ENCODE measurements at regions not wholly inside any gene's neighbourhood (a gene's known extent, or its start where the extent isn't known, plus 50 kb on each side); places are given as distances from the start of the nearest gene placed in this dataset.

DNA sequence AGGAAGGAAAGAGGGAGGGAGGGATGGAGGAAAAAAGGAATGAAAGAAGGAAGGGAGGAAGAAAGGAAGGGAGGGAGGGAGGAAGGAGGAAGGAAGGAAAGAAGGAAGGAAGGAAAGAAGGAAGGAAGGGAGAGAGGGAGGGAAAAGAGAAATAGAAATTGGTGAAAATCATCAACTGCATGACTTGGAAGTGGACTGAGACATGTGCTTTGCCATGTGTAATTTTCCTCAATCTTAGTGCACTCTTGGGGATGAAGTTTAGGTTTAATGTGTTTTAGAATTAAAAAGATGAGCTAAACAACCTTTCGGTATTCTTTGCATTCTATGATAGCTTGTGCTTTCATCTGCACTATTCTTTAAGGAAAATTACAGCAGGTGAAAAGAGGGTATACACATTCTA is 320.1 kb upstream of the GALNT5 start:
- ChIA-PET CTCF (interaction anchor here (0.5 kb wide), 1 partner anchor 88 kb away, joined by 3 read pairs; no protein-coding TSS in a partner anchor), POLR2A (no interaction called here)
- Mint-ChIP-seq H3K27ac (no peak overlapping the region), H3K27me3 (no peaks in the 10 kb centered on the region), H3K4me3 (no peak overlapping the region), H3K4me1 (no peaks in the 10 kb centered on the region), H3K9me3 (no peaks in the 10 kb centered on the region), H3K36me3 (no peaks in the 10 kb centered on the region)
- Histone ChIP-seq H3K36me3 (ENCODE audit: insufficient read depth, low read length) (no peaks in the 10 kb centered on the region), H3K27me3 (ENCODE audit: insufficient read depth, low read length, poor library complexity, severe bottlenecking) (no peaks in the 10 kb centered on the region), H3K4me3 (ENCODE audit: low read length) (no peak overlapping the region), H3K9me3 (ENCODE audit: low read length) (no peaks in the 10 kb centered on the region), H3K4me1 (ENCODE audit: insufficient read depth, low read length) (no peaks in the 10 kb centered on the region), H3K27ac (ENCODE audit: low read depth, low read length) (no peak overlapping the region)
- DNase-seq = no peak

DNA sequence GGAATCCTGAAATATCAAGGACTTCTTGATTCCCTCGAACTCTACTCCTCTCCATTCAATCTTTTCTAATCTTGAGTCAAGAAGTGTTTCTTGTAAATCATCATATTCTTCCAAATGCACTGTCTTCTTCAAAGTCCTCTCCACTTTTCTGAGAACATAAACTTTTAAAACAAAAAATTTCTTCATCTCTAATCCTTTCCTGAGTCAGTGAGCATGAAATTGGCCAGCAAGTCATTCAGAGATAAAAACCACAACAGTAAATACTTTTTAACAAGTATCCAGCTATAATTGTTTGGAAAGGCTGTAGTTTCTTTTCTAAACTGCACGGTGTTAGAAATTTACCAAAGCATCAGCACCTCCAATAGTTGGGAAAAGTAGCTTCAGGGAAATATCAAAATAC is 312.6 kb upstream of the GALNT5 start:
- CTCF ChIA-PET = no interaction called here

DNA sequence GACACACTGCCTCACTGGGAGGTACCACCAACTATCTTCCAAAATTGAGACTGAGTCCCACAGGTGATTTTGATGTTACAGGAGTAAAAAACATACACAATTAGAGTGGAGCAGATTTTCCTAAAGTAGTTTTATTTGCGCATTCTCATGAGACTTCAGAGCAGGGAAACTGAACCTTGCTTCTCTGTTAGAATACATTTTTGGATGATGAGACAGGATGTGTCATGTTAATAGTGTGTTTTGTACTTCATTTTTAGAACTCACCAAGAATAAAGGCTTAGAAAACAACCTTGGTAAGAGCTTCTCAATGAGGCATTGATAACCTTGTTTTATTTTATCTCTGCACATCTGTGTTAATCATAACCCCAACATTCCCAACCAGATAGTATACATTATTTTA is 310.2 kb upstream of the GALNT5 start:
- Mint-ChIP-seq H3K27me3 (no peaks in the 10 kb centered on the region), H3K4me3 (no peak overlapping the region), H3K4me1 (no peaks in the 10 kb centered on the region), H3K36me3 (no peaks in the 10 kb centered on the region), H3K27ac (no peak overlapping the region), H3K9me3 (peaks cover 0 to 5% (median 2%) of the 10 kb centered on the region in 5 donors)
- no peaks in the 10 kb centered on the region for H3K36me3 ChIP-seq (ENCODE audit: insufficient read depth, low read length)
- no peak overlapping the region for H3K4me3 ChIP-seq (ENCODE audit: low read length)
- DNase-seq = no peak
- POLR2A ChIA-PET = no interaction called here
- CTCF ChIA-PET = no interaction called here
- H3K4me1 ChIP-seq (ENCODE audit: insufficient read depth, low read length) = no peaks in the 10 kb centered on the region
- H3K27ac ChIP-seq (ENCODE audit: low read depth, low read length) = no peak overlapping the region
- H3K9me3 ChIP-seq (ENCODE audit: low read length) = no peaks in the 10 kb centered on the region
- no peaks in the 10 kb centered on the region for H3K27me3 ChIP-seq (ENCODE audit: insufficient read depth, low read length, poor library complexity, severe bottlenecking)

More for the DNA sequence above, 312.6 kb upstream of the GALNT5 start:
- no peaks in the 10 kb centered on the region for H3K27me3 ChIP-seq (ENCODE audit: insufficient read depth, low read length, poor library complexity, severe bottlenecking)
- H3K27ac ChIP-seq (ENCODE audit: low read depth, low read length) = no peak overlapping the region
- no peaks in the 10 kb centered on the region for H3K9me3 ChIP-seq (ENCODE audit: low read length)
- no peak overlapping the region for H3K27ac Mint-ChIP-seq
- no peak overlapping the region for H3K4me3 ChIP-seq (ENCODE audit: low read length)
- peaks cover 0 to under 1% (median 0%) of the 10 kb centered on the region in 5 donors for H3K9me3 Mint-ChIP-seq
- no peaks in the 10 kb centered on the region for H3K36me3 Mint-ChIP-seq
- no peaks in the 10 kb centered on the region for H3K4me1 ChIP-seq (ENCODE audit: insufficient read depth, low read length)
- POLR2A ChIA-PET = no interaction called here
- H3K36me3 ChIP-seq (ENCODE audit: insufficient read depth, low read length) = no peaks in the 10 kb centered on the region
- no peaks in the 10 kb centered on the region for H3K27me3 Mint-ChIP-seq
- no peak for DNase-seq
- H3K4me3 Mint-ChIP-seq = no peak overlapping the region
- H3K4me1 Mint-ChIP-seq = no peaks in the 10 kb centered on the region

DNA sequence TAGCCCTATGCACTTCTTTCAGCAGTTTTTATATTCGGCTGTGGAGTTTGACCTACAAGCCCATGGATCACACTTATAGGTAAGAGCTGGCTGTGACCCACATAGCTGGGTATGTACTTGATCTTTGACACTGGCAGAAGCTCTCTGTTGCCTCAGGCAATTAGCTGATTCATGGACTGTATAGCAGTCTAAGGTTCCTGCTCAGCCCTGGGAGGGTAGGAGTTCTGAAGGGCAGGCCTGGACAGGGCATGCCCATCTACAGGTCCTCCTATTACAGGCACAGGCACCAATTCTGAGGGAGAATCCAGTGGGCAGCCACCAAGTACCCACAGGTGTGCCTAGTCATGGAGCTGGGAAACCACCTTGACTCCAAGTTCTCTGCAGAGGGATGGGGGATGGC is 301.8 kb upstream of the GALNT5 start:
- H3K27ac Mint-ChIP-seq = no peak overlapping the region
- CTCF ChIA-PET = no interaction called here
- Histone ChIP-seq H3K4me1 (ENCODE audit: insufficient read depth, low read length) (no peaks in the 10 kb centered on the region), H3K9me3 (ENCODE audit: low read length) (no peaks in the 10 kb centered on the region), H3K27me3 (ENCODE audit: insufficient read depth, low read length, poor library complexity, severe bottlenecking) (no peaks in the 10 kb centered on the region), H3K36me3 (ENCODE audit: insufficient read depth, low read length) (no peaks in the 10 kb centered on the region), H3K4me3 (ENCODE audit: low read length) (no peak overlapping the region), H3K27ac (ENCODE audit: low read depth, low read length) (no peak overlapping the region)
- H3K4me3 Mint-ChIP-seq = no peak overlapping the region
- peaks cover 0 to 21% (median 4%) of the 10 kb centered on the region in 5 donors for H3K9me3 Mint-ChIP-seq
- no peaks in the 10 kb centered on the region for H3K4me1 Mint-ChIP-seq
- POLR2A ChIA-PET = no interaction called here
- DNase-seq = no peak
- H3K27me3 Mint-ChIP-seq = no peaks in the 10 kb centered on the region
- H3K36me3 Mint-ChIP-seq = no peaks in the 10 kb centered on the region

DNA sequence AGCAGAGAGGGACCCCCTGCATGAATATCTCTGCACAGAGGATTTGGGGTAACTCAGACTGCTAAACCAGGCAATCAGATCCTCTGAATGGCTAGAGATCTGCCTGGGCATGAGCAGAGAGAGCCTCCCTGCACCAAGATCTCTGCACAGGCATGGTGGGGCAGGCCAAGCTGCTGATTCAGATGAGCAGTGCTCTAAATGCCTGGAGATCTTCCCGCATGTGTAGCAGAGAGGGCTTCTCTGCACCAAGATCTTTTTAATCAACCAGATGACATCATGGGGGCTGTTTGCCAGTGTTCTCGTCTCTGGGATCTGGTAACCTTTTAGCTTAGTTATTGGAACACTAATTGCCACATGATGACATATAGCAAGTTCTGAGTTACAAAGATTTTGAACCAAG is 301.3 kb upstream of the GALNT5 start:
- H3K4me3 ChIP-seq (ENCODE audit: low read length) = no peak overlapping the region
- Mint-ChIP-seq H3K27me3 (no peaks in the 10 kb centered on the region), H3K4me1 (no peaks in the 10 kb centered on the region), H3K27ac (no peak overlapping the region), H3K9me3 (peaks cover 0 to 23% (median 6%) of the 10 kb centered on the region in 5 donors), H3K4me3 (no peak overlapping the region), H3K36me3 (no peaks in the 10 kb centered on the region)
- DNase-seq = no peak
- no peaks in the 10 kb centered on the region for H3K27me3 ChIP-seq (ENCODE audit: insufficient read depth, low read length, poor library complexity, severe bottlenecking)
- no peaks in the 10 kb centered on the region for H3K9me3 ChIP-seq (ENCODE audit: low read length)
- ChIA-PET CTCF (no interaction called here), POLR2A (no interaction called here)
- no peaks in the 10 kb centered on the region for H3K4me1 ChIP-seq (ENCODE audit: insufficient read depth, low read length)
- no peak overlapping the region for H3K27ac ChIP-seq (ENCODE audit: low read depth, low read length)
- H3K36me3 ChIP-seq (ENCODE audit: insufficient read depth, low read length) = no peaks in the 10 kb centered on the region

DNA sequence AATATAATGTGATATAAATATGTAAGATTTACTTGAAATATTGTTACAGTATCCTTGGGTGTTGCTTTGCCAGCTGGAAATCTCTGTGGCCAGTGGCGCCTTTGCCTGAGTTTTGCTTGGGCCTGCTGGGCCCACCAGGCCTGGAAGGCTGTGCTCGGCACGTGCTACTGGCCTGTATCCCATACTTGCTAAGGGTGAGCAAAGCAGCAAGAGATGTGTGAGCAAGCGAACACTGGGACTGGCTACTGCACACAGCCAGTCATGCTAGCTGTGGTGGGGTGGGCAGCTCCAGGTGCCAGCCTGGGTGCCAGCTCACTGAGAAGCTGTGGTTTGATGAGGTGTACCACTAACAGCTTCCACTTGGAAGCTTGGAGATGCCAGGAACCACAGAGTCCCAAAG is 299.1 kb upstream of the GALNT5 start:
- Mint-ChIP-seq H3K4me1 (no peaks in the 10 kb centered on the region), H3K36me3 (no peaks in the 10 kb centered on the region), H3K27ac (no peak overlapping the region), H3K27me3 (no peaks in the 10 kb centered on the region), H3K9me3 (peaks cover 0 to 18% (median 6%) of the 10 kb centered on the region in 5 donors), H3K4me3 (no peak overlapping the region)
- Histone ChIP-seq H3K9me3 (ENCODE audit: low read length) (no peaks in the 10 kb centered on the region), H3K27me3 (ENCODE audit: insufficient read depth, low read length, poor library complexity, severe bottlenecking) (no peaks in the 10 kb centered on the region), H3K36me3 (ENCODE audit: insufficient read depth, low read length) (no peaks in the 10 kb centered on the region), H3K4me1 (ENCODE audit: insufficient read depth, low read length) (no peaks in the 10 kb centered on the region), H3K4me3 (ENCODE audit: low read length) (no peak overlapping the region), H3K27ac (ENCODE audit: low read depth, low read length) (no peak overlapping the region)
- no peak for DNase-seq
- POLR2A ChIA-PET = no interaction called here
- CTCF ChIA-PET = no interaction called here

DNA sequence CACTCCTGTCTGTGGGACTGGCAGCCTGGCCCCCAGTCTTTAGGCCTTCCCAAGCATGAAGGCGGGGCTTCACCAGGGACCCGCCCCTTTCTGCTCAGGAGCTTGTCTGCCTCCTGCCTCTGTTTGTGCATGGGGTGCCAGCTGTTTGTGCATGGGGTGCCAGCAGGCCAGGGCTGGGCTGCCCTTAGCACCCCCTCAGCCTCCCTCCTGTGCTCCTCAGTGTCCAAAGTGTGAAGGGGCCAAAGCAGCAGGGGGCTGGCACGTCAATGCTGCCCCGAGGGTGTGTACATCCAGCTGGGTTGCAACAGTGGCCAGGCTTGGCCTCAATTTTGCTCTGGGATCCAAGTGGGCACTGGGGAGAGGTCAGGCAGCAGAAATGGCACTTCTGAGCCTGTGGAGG is 298.0 kb upstream of the GALNT5 start:
- no peaks in the 10 kb centered on the region for H3K36me3 Mint-ChIP-seq
- CTCF ChIA-PET = no interaction called here
- H3K27ac Mint-ChIP-seq = no peak overlapping the region

DNA sequence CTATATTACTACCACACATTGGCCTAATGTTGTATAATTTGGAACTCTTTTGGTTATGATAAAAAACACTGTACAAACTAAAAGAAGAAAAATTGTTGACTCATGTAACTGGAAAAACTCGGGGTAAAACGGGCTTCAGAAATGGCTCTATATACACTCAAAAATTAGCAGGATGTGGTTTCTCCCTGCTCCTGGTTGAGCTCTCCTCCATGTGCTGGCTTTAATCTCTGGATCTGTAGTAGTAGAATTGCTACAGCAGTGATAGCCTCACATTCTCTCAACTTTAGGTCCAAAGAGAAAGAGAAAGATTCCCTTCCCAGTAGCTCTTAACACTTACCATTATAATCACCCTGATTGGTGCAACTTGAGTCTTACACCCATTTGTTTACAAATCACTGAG is 274.9 kb upstream of the GALNT5 start:
- POLR2A ChIA-PET = no interaction called here
- no peak overlapping the region for H3K27ac Mint-ChIP-seq
- no peaks in the 10 kb centered on the region for H3K4me1 ChIP-seq (ENCODE audit: insufficient read depth, low read length)
- peaks cover 0 to 2% (median 0%) of the 10 kb centered on the region in 5 donors for H3K9me3 Mint-ChIP-seq
- no peaks in the 10 kb centered on the region for H3K36me3 Mint-ChIP-seq
- H3K27me3 Mint-ChIP-seq = no peaks in the 10 kb centered on the region
- H3K4me3 ChIP-seq (ENCODE audit: low read length) = no peak overlapping the region
- DNase-seq = no peak
- H3K27me3 ChIP-seq (ENCODE audit: insufficient read depth, low read length, poor library complexity, severe bottlenecking) = no peaks in the 10 kb centered on the region
- no peaks in the 10 kb centered on the region for H3K9me3 ChIP-seq (ENCODE audit: low read length)
- CTCF ChIA-PET = no interaction called here
- no peaks in the 10 kb centered on the region for H3K4me1 Mint-ChIP-seq
- H3K4me3 Mint-ChIP-seq = no peak overlapping the region
- H3K27ac ChIP-seq (ENCODE audit: low read depth, low read length) = no peak overlapping the region
- no peaks in the 10 kb centered on the region for H3K36me3 ChIP-seq (ENCODE audit: insufficient read depth, low read length)

More for the DNA sequence above, 298.0 kb upstream of the GALNT5 start:
- no peaks in the 10 kb centered on the region for H3K4me1 ChIP-seq (ENCODE audit: insufficient read depth, low read length)
- H3K27ac ChIP-seq (ENCODE audit: low read depth, low read length) = no peak overlapping the region
- POLR2A ChIA-PET = no interaction called here
- no peak for DNase-seq
- peaks cover 0 to 12% (median 6%) of the 10 kb centered on the region in 5 donors for H3K9me3 Mint-ChIP-seq
- no peaks in the 10 kb centered on the region for H3K4me1 Mint-ChIP-seq
- H3K27me3 ChIP-seq (ENCODE audit: insufficient read depth, low read length, poor library complexity, severe bottlenecking) = no peaks in the 10 kb centered on the region
- H3K4me3 ChIP-seq (ENCODE audit: low read length) = no peak overlapping the region
- H3K9me3 ChIP-seq (ENCODE audit: low read length) = no peaks in the 10 kb centered on the region
- no peaks in the 10 kb centered on the region for H3K27me3 Mint-ChIP-seq
- no peak overlapping the region for H3K4me3 Mint-ChIP-seq
- no peaks in the 10 kb centered on the region for H3K36me3 ChIP-seq (ENCODE audit: insufficient read depth, low read length)

DNA sequence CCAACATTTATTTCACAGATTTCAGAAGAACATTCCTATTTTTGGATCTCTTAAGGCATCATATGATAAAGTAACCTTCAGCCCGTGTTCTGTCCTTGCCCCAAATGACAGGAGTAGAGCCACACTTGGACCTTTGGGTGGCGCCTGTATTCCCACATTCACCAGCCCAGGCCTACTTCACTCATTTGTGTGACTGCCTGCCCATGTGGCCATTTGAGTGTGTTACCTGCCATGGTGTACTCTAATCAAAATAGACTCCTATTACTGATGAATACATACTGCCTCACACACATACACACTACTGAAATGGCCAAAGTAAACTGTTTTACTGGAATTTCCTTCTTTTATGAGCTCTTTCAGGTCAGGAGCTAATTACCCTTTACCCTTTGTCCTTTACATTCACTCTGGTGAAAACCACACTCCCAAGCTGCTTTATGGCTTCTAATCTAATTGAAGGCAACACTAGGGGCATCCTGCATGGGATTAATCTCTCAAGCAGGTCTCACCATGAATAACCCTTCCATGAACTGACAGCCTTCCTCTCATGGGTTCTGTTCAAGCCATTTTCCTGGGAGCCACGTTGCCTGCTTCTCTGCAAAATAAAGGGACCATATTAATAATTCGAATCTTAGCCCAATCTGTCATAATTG is 271.0 kb upstream of the GALNT5 start:
- Histone ChIP-seq H3K27ac (ENCODE audit: low read depth, low read length) (no peak overlapping the region), H3K36me3 (ENCODE audit: insufficient read depth, low read length) (no peaks in the 10 kb centered on the region), H3K9me3 (ENCODE audit: low read length) (no peaks in the 10 kb centered on the region), H3K4me3 (ENCODE audit: low read length) (no peak overlapping the region), H3K4me1 (ENCODE audit: insufficient read depth, low read length) (no peaks in the 10 kb centered on the region), H3K27me3 (ENCODE audit: insufficient read depth, low read length, poor library complexity, severe bottlenecking) (no peaks in the 10 kb centered on the region)
- Mint-ChIP-seq H3K4me3 (no peak overlapping the region), H3K36me3 (no peaks in the 10 kb centered on the region), H3K27ac (no peak overlapping the region), H3K27me3 (no peaks in the 10 kb centered on the region), H3K9me3 (peaks cover 0 to 2% (median 0%) of the 10 kb centered on the region in 5 donors), H3K4me1 (no peaks in the 10 kb centered on the region)
- DNase-seq = no peak
- ChIA-PET POLR2A (no interaction called here), CTCF (no interaction called here)
